AG09319 (cell line): ENCODE measurements at regions not wholly inside any gene's neighbourhood (a gene's known extent, or its start where the extent isn't known, plus 50 kb on each side); places are given as distances from the start of the nearest gene placed in this dataset.

Experiments
- DNase-seq: peaks from one replicate; pipeline ENCODE4 v3.0.0-alpha.2; 2010; ENCODE audit warnings: low read depth; ENCODE audit errors: extremely low read depth
- CTCF ChIP-seq: IDR thresholded peaks from 2 replicates; pipeline ENCODE4 v1.5.1; 2011; ENCODE audit warnings: low read depth, mild to moderate bottlenecking, inconsistent platforms, low read length, moderate library complexity

- no peak for TF ChIP-seq CTCF
Measured at GRCh38 chr4:81712714-81713113, 241.0 kb upstream of the RASGEF1B start.

GRCh38 chr4:81704461-81704860, 232.8 kb upstream of the RASGEF1B start:
- TF ChIP-seq CTCF = no peak
- DNase-seq = no peak

More at GRCh38 chr4:81712714-81713113, 241.0 kb upstream of the RASGEF1B start:
- no peak for DNase-seq

- TF ChIP-seq CTCF = no peak
- DNase-seq = no peak
Measured at GRCh38 chr4:81700189-81700588, 228.5 kb upstream of the RASGEF1B start.

- DNase-seq = no peak
- no peak for TF ChIP-seq CTCF
Measured at GRCh38 chr4:81698538-81699296, 227.0 kb upstream of the RASGEF1B start.

- no peak for DNase-seq
- TF ChIP-seq CTCF = no peak
Measured at GRCh38 chr4:81694176-81694913, 222.6 kb upstream of the RASGEF1B start.

GRCh38 chr4:81690871-81691270, 219.2 kb upstream of the RASGEF1B start:
- no peak for DNase-seq
- TF ChIP-seq CTCF = no peak

GRCh38 chr4:81688085-81688484, 216.4 kb upstream of the RASGEF1B start:
- DNase-seq = peak; percentile 3
- TF ChIP-seq CTCF = peak; percentile 51
